ENCODE measurements at regions not wholly inside any gene's neighbourhood (a gene's known extent, or its start where the extent isn't known, plus 50 kb on each side); places are given as distances from the start of the nearest gene placed in this dataset.

GRCh38 chr17:45641541-45641940, 142.6 kb upstream of the CRHR1 start:
- no peak for TF ChIP-seq CTCF (IDR thresholded peaks at IDR 0.05)
- TF ChIP-seq POLR2A (IDR thresholded peaks at IDR 0.05), result no peak

Measured in testis (tissue), 2 donors.